HG03469 (cell line): ENCODE measurements at regions not wholly inside any gene's neighbourhood (a gene's known extent, or its start where the extent isn't known, plus 50 kb on each side); places are given as distances from the start of the nearest gene placed in this dataset.

ENCODE experiments used
- ATAC-seq: cut with Tn5 transposase; IDR thresholded peaks from one replicate; pipeline ENCODE4 v1.9.1; 2021; ENCODE audit warnings: mild to moderate bottlenecking, moderate library complexity, moderate number of reproducible peaks; ENCODE audit not compliant: unreplicated experiment

GRCh38 chr4:35105486-35105885, 1138.8 kb downstream of the ARAP2 start:
- ATAC-seq = no peak

GRCh38 chr4:35106091-35106734, 1138.1 kb downstream of the ARAP2 start:
- ATAC-seq = no peak

- ATAC-seq = no peak
These were observed 1120.2 kb downstream of the ARAP2 start for GRCh38 chr4:35124106-35124505.

- no peak for ATAC-seq
These were observed 1118.2 kb downstream of the ARAP2 start for GRCh38 chr4:35125995-35126712.

- no peak for ATAC-seq
These were observed 1105.9 kb downstream of the ARAP2 start for GRCh38 chr4:35138449-35138848.

GRCh38 chr4:35147761-35148160, 1096.6 kb downstream of the ARAP2 start:
- ATAC-seq = no peak

GRCh38 chr4:35151816-35152572, 1092.3 kb downstream of the ARAP2 start:
- no peak for ATAC-seq

- ATAC-seq = no peak
These were observed 1081.1 kb downstream of the ARAP2 start for GRCh38 chr4:35163168-35163567.

GRCh38 chr4:35164063-35164462, 1080.3 kb downstream of the ARAP2 start:
- no peak for ATAC-seq

GRCh38 chr4:35166466-35166865, 1077.8 kb downstream of the ARAP2 start:
- no peak for ATAC-seq

GRCh38 chr4:35167385-35167784, 1076.9 kb downstream of the ARAP2 start:
- ATAC-seq = no peak

GRCh38 chr4:35175487-35175886, 1068.8 kb downstream of the ARAP2 start:
- ATAC-seq = no peak

- no peak for ATAC-seq
These were observed 1068.4 kb downstream of the ARAP2 start for GRCh38 chr4:35175894-35176293.

GRCh38 chr4:35182451-35182850, 1061.9 kb downstream of the ARAP2 start:
- ATAC-seq = no peak

- ATAC-seq = no peak
These were observed 1054.2 kb downstream of the ARAP2 start for GRCh38 chr4:35189988-35190613.

GRCh38 chr4:35201403-35201802, 1042.9 kb downstream of the ARAP2 start:
- ATAC-seq = no peak

- no peak for ATAC-seq
These were observed 1027.7 kb downstream of the ARAP2 start for GRCh38 chr4:35216636-35217035.

- ATAC-seq = no peak
These were observed 1027.0 kb downstream of the ARAP2 start for GRCh38 chr4:35217331-35217730.

- no peak for ATAC-seq
These were observed 1016.0 kb downstream of the ARAP2 start for GRCh38 chr4:35228313-35228712.

- ATAC-seq = no peak
These were observed 1015.3 kb downstream of the ARAP2 start for GRCh38 chr4:35229021-35229420.

- no peak for ATAC-seq
These were observed 1006.4 kb downstream of the ARAP2 start for GRCh38 chr4:35237924-35238323.
